GM23338 (cell line): ENCODE measurements at regions not wholly inside any gene's neighbourhood (a gene's known extent, or its start where the extent isn't known, plus 50 kb on each side); places are given as distances from the start of the nearest gene placed in this dataset.

Experiments
- CTCF ChIP-seq, 2 experiments: fragments of 200-600 bp in 1 of 2; sonication (generic) in 1 of 2; conservative IDR thresholded peaks; 2 replicates each; pipeline versions ENCODE4 v1.5.1 to v1.6.1; 2016 to 2017; ENCODE audit warnings: antibody characterized with exemption in 2 of 2, low read depth in 2 of 2, mild to moderate bottlenecking in 2 of 2, moderate library complexity in 1 of 2
- EZH2 ChIP-seq: fragments of 200-600 bp; sonication (generic); IDR thresholded peaks from one replicate; pipeline ENCODE4 v1.8.0; 2017; ENCODE audit warnings: antibody characterized with exemption, mild to moderate bottlenecking, low read depth; ENCODE audit not compliant: unreplicated experiment
- STAT1 ChIP-seq: IDR thresholded peaks from one replicate; pipeline ENCODE4 v1.6.1; 2016; ENCODE audit warnings: antibody characterized with exemption; ENCODE audit not compliant: unreplicated experiment

DNA sequence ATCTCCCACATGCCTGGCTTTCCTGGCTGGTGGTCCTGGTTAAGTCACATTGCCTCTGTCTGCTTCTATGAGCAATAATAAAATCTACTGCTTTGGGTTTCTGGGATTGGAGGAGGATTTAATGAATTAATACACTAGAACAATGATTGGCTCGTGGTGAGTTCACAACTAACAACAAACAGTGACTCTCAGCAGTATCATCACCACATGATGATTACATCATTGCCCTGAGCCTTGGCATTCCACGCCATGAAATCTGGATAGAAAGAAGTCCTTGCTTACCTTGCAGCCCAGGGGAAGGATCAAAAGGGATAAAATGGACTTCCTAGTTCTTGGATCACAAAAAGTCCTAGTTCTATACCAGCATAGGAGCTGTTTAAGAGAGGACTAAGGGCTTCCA lies 1069.0 kb downstream of the VRK1 start:
- no peak for TF ChIP-seq CTCF (conservative IDR thresholded peaks at IDR 0.05; ENCODE audit: low read depth in 2 of 2)
- TF ChIP-seq EZH2, result no peak
- TF ChIP-seq STAT1, result no peak
